GM12873 (cell line): ENCODE measurements at regions not wholly inside any gene's neighbourhood (a gene's known extent, or its start where the extent isn't known, plus 50 kb on each side); places are given as distances from the start of the nearest gene placed in this dataset.

Experiments
- TF ChIP-seq, protein P1 (sequence below): IDR thresholded peaks from 2 replicates; pipeline ENCODE4 v1.5.1; 2012; ENCODE audit warnings: low read depth, mild to moderate bottlenecking, moderate library complexity, low read length, control low read depth; ENCODE audit not compliant: insufficient read depth; ENCODE audit errors: missing control alignments

DNA sequence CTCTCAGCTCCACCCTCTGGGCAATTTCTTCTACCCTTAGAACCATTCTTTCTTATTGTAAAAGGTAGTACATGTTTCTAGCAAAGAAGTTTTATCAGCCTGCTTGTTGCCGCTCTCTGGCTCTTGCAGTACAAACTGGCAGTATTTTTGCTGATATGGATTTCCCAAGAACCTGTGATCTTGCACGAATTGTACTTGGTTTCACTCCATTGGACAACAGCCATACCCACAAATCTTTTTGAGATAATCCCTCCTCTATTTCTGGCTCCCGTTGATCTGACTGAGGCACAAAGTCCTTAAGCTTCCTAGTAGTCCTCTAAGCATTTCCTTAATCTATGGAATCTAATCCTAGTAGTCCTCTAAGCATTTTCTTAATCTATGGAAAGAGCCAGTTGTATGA is 487.0 kb upstream of the PTCHD4 start:
- TF ChIP-seq, protein P1, sequence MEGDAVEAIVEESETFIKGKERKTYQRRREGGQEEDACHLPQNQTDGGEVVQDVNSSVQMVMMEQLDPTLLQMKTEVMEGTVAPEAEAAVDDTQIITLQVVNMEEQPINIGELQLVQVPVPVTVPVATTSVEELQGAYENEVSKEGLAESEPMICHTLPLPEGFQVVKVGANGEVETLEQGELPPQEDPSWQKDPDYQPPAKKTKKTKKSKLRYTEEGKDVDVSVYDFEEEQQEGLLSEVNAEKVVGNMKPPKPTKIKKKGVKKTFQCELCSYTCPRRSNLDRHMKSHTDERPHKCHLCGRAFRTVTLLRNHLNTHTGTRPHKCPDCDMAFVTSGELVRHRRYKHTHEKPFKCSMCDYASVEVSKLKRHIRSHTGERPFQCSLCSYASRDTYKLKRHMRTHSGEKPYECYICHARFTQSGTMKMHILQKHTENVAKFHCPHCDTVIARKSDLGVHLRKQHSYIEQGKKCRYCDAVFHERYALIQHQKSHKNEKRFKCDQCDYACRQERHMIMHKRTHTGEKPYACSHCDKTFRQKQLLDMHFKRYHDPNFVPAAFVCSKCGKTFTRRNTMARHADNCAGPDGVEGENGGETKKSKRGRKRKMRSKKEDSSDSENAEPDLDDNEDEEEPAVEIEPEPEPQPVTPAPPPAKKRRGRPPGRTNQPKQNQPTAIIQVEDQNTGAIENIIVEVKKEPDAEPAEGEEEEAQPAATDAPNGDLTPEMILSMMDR, result no peak

DNA sequence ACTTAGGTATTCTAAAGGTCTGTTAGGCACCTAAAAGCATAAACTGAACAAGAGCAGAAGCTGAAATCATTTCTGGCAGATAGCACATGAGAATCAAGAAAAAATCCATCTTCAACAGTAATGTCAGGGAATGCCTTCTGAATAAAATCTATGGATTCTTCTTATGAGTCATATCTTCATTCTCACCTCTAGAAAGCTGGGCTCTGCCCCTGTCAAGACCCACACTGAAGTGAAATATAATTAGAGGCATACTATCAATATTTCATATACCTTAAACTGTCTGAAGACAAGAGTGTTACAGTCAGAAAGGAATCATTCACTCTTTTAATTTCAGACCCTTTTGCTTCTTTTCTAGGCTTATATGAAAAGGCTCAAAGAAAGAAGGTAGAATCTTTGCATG is 485.8 kb upstream of the PTCHD4 start:
- TF ChIP-seq, protein P1, result no peak

DNA sequence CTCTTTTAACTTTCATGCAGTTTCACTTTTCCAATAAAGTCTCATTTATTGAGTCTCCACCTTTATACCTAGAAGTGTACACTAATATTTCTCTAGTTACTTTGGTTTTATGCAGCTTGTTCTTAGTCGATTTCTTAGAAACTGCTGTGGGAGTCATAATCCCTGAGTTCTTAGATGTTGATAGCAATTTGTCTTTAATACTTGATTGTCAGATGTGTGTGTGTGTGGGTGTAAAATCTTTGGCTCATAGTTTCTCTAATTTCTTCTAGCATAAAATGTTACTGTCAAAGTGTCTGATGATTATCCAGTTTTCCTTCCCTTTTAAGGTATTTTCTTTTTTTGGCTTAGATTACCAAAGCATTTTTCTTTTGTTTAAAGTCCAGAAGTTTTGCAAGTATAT is 473.8 kb upstream of the PTCHD4 start:
- TF ChIP-seq, protein P1, result no peak

DNA sequence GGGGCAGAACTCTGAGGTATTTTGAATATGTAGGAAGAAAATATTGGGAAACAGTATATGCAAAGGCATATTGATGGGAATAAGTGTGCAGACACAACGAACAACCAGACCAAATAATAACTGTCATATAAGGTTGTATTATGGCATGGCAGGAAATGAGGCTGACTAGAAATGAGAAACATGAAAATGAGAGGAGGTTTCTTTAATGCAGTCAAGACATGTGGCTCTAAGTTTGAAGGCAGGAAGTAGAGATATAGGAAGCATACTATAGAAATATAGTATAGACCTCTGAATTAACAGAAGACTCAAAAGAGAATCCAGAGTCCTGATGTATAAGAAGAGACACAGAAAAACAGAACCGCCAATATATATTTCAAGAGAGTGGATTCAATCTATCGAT is 459.7 kb upstream of the PTCHD4 start:
- TF ChIP-seq, protein P1, result no peak

DNA sequence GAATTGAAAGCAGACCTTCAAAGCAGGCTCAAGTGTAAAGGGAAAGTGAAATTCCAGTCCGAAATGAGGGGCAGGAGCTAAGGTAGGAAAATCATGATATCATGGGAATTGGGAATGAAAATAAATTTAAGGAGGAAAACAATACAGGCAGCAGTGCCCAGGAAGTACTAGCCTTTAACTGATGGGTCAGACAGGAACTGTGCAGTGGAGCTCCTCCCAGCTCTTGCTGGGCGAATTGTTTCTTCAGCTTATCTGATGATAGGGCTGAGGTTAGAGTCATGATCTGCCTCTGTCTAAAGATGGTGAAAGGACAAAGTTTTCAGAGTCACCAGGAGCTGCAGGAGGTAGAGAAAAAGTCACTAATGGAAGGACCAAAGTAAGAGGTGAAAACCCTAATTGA is 457.9 kb upstream of the PTCHD4 start:
- TF ChIP-seq, protein P1, result no peak

DNA sequence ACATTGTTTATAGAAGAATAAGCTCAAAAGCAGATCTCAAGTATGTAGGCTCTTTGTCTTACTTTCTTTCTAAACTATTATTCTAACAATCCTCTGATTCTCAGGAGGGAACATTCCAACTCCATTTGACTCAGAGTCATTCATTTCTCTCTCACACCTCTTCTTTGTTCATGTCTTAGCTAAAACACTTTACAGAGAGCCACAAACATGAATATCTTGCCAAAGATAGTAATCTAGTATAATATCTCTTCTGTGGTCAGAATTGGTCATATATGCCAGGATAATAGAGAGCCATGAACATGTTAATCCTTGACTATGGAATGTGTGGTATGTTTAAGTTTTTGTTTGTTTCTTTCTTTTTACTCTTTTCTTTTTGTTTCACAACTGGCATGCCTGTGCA is 456.0 kb upstream of the PTCHD4 start:
- TF ChIP-seq, protein P1, result no peak

DNA sequence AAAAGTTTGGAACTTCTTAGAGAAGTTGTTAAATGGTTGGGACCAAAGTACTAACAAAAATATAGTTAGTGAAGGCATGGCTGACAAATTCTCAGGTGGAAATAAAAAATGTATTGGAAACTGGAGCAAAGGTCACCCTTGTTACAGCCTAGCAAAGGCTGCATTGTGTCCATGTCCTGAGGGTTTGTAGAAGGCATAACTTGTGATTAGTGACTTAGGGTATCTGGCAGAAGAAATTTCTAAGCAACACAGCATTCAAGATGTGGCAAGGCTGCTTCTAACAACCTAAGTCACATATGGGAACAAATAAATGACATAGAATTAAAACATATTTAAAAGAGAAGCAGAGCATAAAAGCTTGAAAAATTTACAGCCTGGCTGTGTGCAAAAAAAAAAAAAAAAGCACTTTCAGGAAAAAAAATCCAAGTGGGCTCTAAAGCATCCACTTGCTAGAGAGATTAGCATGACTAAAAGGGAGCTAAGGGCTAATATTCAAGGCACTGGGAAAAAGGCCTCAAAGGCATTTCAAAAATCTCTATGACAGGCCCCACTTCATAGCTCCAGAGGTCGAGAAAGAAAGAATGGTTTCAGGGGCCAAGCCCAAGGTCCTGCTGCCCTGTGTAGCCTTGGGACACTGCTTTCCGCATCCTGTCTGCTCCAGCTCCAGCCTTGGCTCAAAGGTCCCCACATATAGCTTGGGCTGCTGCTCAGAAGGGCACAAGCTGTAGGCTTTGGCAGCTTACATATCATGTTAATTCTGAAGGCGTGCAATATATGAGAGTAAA is 453.2 kb upstream of the PTCHD4 start:
- TF ChIP-seq, protein P1, result no peak

DNA sequence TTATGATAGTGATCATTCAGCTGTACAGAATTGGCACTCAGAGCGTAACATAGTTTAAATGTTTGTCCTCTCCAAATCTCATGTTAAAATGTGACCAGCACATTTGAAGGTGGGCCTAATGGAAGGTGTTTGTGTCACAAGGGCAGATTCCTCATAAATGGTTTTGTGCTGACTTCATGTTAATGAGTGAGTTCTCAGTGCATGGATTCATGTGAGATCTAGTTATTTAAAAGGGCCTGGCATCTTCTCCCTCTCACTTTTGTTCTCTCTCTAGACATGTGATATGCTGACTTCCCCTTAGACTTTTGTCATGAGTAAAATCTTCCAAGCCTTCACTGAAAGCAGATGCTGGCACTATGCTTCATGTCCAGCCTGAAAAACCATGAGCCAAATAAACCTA is 452.4 kb upstream of the PTCHD4 start:
- TF ChIP-seq, protein P1, result no peak
